Liver (tissue), 8 donors: ENCODE measurements at regions not wholly inside any gene's neighbourhood (a gene's known extent, or its start where the extent isn't known, plus 50 kb on each side); places are given as distances from the start of the nearest gene placed in this dataset.

Experiments used
- DNase-seq: peaks from one replicate; pipeline ENCODE4 v3.0.0-alpha.2; 2017; ENCODE audit warnings: low spot score
- H3K27ac ChIP-seq, 2 donors: one replicate each; pipeline ENCODE4 v1.7.0; 2013; ENCODE audit warnings: inconsistent platforms in 2 of 2, low read length in 2 of 2, control low read depth in 1 of 2, low read depth in 1 of 2, mild to moderate bottlenecking in 1 of 2
- H3K27me3 ChIP-seq, 4 donors: one replicate each; pipeline versions ENCODE4 v1.6.1 to v1.7.0; 2013; ENCODE audit warnings: low read length in 3 of 4, inconsistent platforms in 1 of 4, mild to moderate bottlenecking in 1 of 4, moderate library complexity in 1 of 4; ENCODE audit not compliant: control insufficient read depth in 4 of 4, insufficient read depth in 4 of 4
- H3K36me3 ChIP-seq, 4 donors: one replicate each; pipeline versions ENCODE4 v1.6.1 to v1.7.0; 2013; ENCODE audit warnings: low read length in 3 of 4, mild to moderate bottlenecking in 3 of 4, low read depth in 1 of 4, moderate library complexity in 1 of 4; ENCODE audit not compliant: control insufficient read depth in 4 of 4, insufficient read depth in 3 of 4
- H3K4me1 ChIP-seq, 4 donors: one replicate each; pipeline versions ENCODE4 v1.6.1 to v1.7.0; 2013; ENCODE audit warnings: low read length in 3 of 4, mild to moderate bottlenecking in 3 of 4, moderate library complexity in 1 of 4; ENCODE audit not compliant: control insufficient read depth in 4 of 4, insufficient read depth in 4 of 4
- H3K4me3 ChIP-seq, 3 donors: one replicate each; pipeline versions ENCODE4 v1.6.1 to v1.7.0; 2013; ENCODE audit warnings: low read length in 3 of 3, control low read depth in 1 of 3, low read depth in 1 of 3, mild to moderate bottlenecking in 1 of 3
- H3K9ac ChIP-seq, 2 donors: one replicate each; pipeline ENCODE4 v1.7.0; 2013; ENCODE audit warnings: low read length in 2 of 2, mild to moderate bottlenecking in 2 of 2, moderate library complexity in 2 of 2, control low read depth in 1 of 2, low read depth in 1 of 2
- H3K9me3 ChIP-seq, 4 donors: one replicate each; pipeline versions ENCODE4 v1.6.1 to v1.7.0; 2013; ENCODE audit warnings: low read length in 3 of 4; ENCODE audit not compliant: control insufficient read depth in 4 of 4
- EGR1 ChIP-seq, 2 donors: IDR thresholded peaks; 2 replicates each; pipeline ENCODE4 v1.6.1; 2016 to 2018; ENCODE audit warnings: antibody characterized with exemption in 2 of 2, low read depth in 2 of 2
- FOXA1 ChIP-seq: IDR thresholded peaks from 2 replicates; pipeline ENCODE4 v1.6.1; 2016; ENCODE audit warnings: antibody characterized with exemption
- FOXA2 ChIP-seq: IDR thresholded peaks from 2 replicates; pipeline ENCODE4 v1.6.1; 2016; ENCODE audit warnings: antibody characterized with exemption
- GABPA ChIP-seq, 2 donors: IDR thresholded peaks in 1 of 2; conservative IDR thresholded peaks in 1 of 2; 2 replicates each; pipeline ENCODE4 v1.6.1; 2016; ENCODE audit warnings: antibody characterized with exemption in 2 of 2, mild to moderate bottlenecking in 1 of 2, moderate library complexity in 1 of 2
- HNF4A ChIP-seq, 2 donors: conservative IDR thresholded peaks; 2 replicates each; pipeline ENCODE4 v1.6.1; 2016; ENCODE audit warnings: antibody characterized with exemption in 2 of 2, mild to moderate bottlenecking in 2 of 2
- HNF4G ChIP-seq: IDR thresholded peaks from 2 replicates; pipeline ENCODE4 v1.6.1; 2016; ENCODE audit warnings: antibody characterized with exemption
- JUND ChIP-seq, 2 donors: IDR thresholded peaks; 2 replicates each; pipeline ENCODE4 v1.6.1; 2016; ENCODE audit warnings: antibody characterized with exemption in 2 of 2
- NR2F2 ChIP-seq: IDR thresholded peaks from 2 replicates; pipeline ENCODE4 v1.6.1; 2016; ENCODE audit warnings: antibody characterized with exemption
- RAD21 ChIP-seq, 2 donors: IDR thresholded peaks; 2 replicates each; pipeline ENCODE4 v1.6.1; 2016; ENCODE audit warnings: antibody characterized with exemption in 2 of 2, mild to moderate bottlenecking in 2 of 2
- REST ChIP-seq: IDR thresholded peaks from 2 replicates; pipeline ENCODE4 v1.6.1; 2016; ENCODE audit warnings: antibody characterized with exemption, mild to moderate bottlenecking
- RXRA ChIP-seq, 2 donors: IDR thresholded peaks; 2 replicates each; pipeline ENCODE4 v1.6.1; 2017 to 2018; ENCODE audit warnings: antibody characterized with exemption in 2 of 2, mild to moderate bottlenecking in 1 of 2
- SP1 ChIP-seq: IDR thresholded peaks from 2 replicates; pipeline ENCODE4 v1.6.1; 2018; ENCODE audit warnings: antibody characterized with exemption, mild to moderate bottlenecking
- TAF1 ChIP-seq: conservative IDR thresholded peaks from 2 replicates; pipeline ENCODE4 v1.6.1; 2016; ENCODE audit warnings: antibody characterized with exemption, mild to moderate bottlenecking
- YY1 ChIP-seq: IDR thresholded peaks from 2 replicates; pipeline ENCODE4 v1.6.1; 2016; ENCODE audit warnings: antibody characterized with exemption, mild to moderate bottlenecking
- ZBTB33 ChIP-seq: IDR thresholded peaks from 2 replicates; pipeline ENCODE4 v1.6.1; 2016; ENCODE audit warnings: antibody characterized with exemption
- WGBS: extraction: QIAGEN DNeasy Blood & Tissue Kit; methylation state at CpG from one replicate; pipeline ENCODE4 v1.1.7; 2013; 5-methylcytosine and 5-hydroxymethylcytosine counted together
- TF ChIP-seq, protein P1 (sequence below): IDR thresholded peaks from 2 replicates; pipeline ENCODE4 v1.6.1; 2016; ENCODE audit warnings: antibody characterized with exemption
- TF ChIP-seq, protein P2 (sequence below): fragments of 150-350 bp; IDR thresholded peaks from 2 replicates; pipeline ENCODE4 v1.5.1; 2017; ENCODE audit warnings: improper control_type of control experiment, low read depth, low read length; ENCODE audit not compliant: missing input control
- TF ChIP-seq, protein P3 (sequence below): IDR thresholded peaks from 2 replicates; pipeline ENCODE4 v1.6.1; 2016; ENCODE audit warnings: antibody characterized with exemption
- donor health status: healthy.
- donor health status: healthy.
- donor health status: healthy.
- donor health status: healthy.
- donor health status: healthy.

GRCh38 chr2:236643480-236643879, 73.9 kb downstream of the ACKR3 start:
- Histone ChIP-seq H3K27ac (no peak overlapping the region), H3K9me3 (peaks cover 6 to 28% (median 15%) of the 10 kb centered on the region in 4 donors), H3K9ac (no peak overlapping the region), H3K4me3 (no peak overlapping the region), H3K4me1 (no peaks in the 10 kb centered on the region), H3K27me3 (no peaks in the 10 kb centered on the region), H3K36me3 (no peaks in the 10 kb centered on the region)
- 85% methylated on average over 8 of the region's 8 CpGs for WGBS
- DNase-seq = no peak
- TF ChIP-seq RAD21 (IDR thresholded peaks at IDR 0.05) (no peak), NR2F2 (no peak), REST (no peak), ZBTB33 (no peak), RXRA (IDR thresholded peaks at IDR 0.05) (no peak), HNF4A (conservative IDR thresholded peaks at IDR 0.05) (no peak), FOXA1 (no peak), GABPA (IDR thresholded peaks at IDR 0.05 in 1 of 2, conservative IDR thresholded peaks at IDR 0.05 in 1 of 2) (no peak), YY1 (no peak), JUND (IDR thresholded peaks at IDR 0.05) (no peak), HNF4G (no peak), TAF1 (no peak), FOXA2 (no peak), EGR1 (IDR thresholded peaks at IDR 0.05; ENCODE audit: low read depth in 2 of 2) (no peak), SP1 (no peak)
- TF ChIP-seq, protein P1, sequence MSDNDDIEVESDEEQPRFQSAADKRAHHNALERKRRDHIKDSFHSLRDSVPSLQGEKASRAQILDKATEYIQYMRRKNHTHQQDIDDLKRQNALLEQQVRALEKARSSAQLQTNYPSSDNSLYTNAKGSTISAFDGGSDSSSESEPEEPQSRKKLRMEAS = no peak
- TF ChIP-seq, protein P2, sequence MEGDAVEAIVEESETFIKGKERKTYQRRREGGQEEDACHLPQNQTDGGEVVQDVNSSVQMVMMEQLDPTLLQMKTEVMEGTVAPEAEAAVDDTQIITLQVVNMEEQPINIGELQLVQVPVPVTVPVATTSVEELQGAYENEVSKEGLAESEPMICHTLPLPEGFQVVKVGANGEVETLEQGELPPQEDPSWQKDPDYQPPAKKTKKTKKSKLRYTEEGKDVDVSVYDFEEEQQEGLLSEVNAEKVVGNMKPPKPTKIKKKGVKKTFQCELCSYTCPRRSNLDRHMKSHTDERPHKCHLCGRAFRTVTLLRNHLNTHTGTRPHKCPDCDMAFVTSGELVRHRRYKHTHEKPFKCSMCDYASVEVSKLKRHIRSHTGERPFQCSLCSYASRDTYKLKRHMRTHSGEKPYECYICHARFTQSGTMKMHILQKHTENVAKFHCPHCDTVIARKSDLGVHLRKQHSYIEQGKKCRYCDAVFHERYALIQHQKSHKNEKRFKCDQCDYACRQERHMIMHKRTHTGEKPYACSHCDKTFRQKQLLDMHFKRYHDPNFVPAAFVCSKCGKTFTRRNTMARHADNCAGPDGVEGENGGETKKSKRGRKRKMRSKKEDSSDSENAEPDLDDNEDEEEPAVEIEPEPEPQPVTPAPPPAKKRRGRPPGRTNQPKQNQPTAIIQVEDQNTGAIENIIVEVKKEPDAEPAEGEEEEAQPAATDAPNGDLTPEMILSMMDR = no peak
- TF ChIP-seq, protein P3, sequence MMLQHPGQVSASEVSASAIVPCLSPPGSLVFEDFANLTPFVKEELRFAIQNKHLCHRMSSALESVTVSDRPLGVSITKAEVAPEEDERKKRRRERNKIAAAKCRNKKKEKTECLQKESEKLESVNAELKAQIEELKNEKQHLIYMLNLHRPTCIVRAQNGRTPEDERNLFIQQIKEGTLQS = no peak

DNA sequence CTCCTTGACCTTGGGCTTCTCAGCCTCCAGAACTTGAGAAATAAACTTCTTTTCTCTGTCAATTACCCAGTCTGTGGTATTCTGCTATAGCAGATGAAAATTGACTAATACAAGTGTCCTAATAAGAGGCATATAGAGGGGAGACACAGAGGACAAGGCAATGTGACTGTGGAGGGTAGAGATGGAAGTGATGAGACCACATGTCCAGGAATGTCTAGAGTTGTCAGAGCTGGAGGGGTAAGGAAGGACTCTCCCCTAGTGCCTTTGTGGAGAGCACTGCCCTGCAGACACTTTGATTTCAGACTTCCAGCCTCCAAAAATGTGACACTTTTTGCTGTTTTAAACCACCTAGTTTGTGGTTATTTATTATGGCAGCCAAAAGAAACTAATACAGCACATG, 74.4 kb downstream of the ACKR3 start:
- Histone ChIP-seq H3K9ac (no peak overlapping the region), H3K4me3 (no peak overlapping the region), H3K27me3 (no peaks in the 10 kb centered on the region), H3K9me3 (peaks cover 6 to 28% (median 15%) of the 10 kb centered on the region in 4 donors), H3K27ac (no peak overlapping the region), H3K4me1 (no peaks in the 10 kb centered on the region), H3K36me3 (no peaks in the 10 kb centered on the region)
- DNase-seq = no peak
- no peak for TF ChIP-seq RXRA (IDR thresholded peaks at IDR 0.05)
- TF ChIP-seq ZBTB33 = no peak
- TF ChIP-seq HNF4A (conservative IDR thresholded peaks at IDR 0.05) = no peak
- no peak for TF ChIP-seq TAF1
- no peak for TF ChIP-seq FOXA1
- TF ChIP-seq GABPA (IDR thresholded peaks at IDR 0.05 in 1 of 2, conservative IDR thresholded peaks at IDR 0.05 in 1 of 2) = no peak
- no peak for TF ChIP-seq REST
- no peak for TF ChIP-seq YY1
